HG02938 (cell line): ENCODE measurements at regions not wholly inside any gene's neighbourhood (a gene's known extent, or its start where the extent isn't known, plus 50 kb on each side); places are given as distances from the start of the nearest gene placed in this dataset.

Experiments used
- ATAC-seq: cut with Tn5 transposase; IDR thresholded peaks from one replicate; pipeline ENCODE4 v1.9.1; 2021; ENCODE audit warnings: mild to moderate bottlenecking, moderate library complexity; ENCODE audit not compliant: unreplicated experiment

DNA sequence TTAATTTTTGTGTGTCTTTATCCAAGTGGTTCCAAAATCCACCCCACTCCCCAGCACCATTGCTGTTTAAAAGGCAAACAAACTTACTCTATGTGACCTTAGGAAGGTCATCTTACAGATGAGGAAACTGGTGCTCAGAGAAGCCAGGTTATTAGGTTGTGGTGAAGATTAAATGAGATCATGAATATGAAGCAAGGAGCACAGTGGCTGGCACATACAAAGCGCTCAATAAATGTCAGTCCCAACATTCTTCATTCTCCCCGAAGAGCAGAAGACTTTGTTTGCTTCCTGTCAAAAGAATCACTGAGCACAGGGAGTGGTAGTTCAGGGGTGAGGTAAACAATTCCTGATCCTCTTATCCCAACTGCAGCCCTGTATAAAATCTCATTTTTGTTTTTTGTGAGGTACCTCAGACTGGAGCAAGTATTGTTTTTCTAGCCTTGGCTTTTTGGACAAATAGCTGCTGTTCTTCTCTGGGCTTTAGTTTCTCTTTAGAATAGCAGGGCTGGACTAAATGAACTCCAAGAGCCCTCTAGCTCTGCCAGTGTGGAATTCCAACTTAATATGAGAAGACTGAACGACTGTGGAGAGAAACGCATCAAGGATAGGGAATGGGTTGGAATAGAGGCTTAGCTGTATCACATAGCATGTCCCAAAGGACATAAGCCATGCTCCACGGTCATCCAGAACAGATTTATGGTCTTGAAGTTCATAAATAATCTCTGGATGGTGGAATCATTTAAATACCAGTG lies 455.3 kb upstream of the USP24 start:
- ATAC-seq: no peak

GRCh38 chr1:55669293-55669692 lies 454.1 kb upstream of the USP24 start:
- no peak for ATAC-seq

GRCh38 chr1:55662875-55663274 lies 447.7 kb upstream of the USP24 start:
- ATAC-seq: no peak

GRCh38 chr1:55658917-55659316 lies 443.8 kb upstream of the USP24 start:
- no peak for ATAC-seq

GRCh38 chr1:55654750-55655149 lies 439.6 kb upstream of the USP24 start:
- ATAC-seq: no peak

DNA sequence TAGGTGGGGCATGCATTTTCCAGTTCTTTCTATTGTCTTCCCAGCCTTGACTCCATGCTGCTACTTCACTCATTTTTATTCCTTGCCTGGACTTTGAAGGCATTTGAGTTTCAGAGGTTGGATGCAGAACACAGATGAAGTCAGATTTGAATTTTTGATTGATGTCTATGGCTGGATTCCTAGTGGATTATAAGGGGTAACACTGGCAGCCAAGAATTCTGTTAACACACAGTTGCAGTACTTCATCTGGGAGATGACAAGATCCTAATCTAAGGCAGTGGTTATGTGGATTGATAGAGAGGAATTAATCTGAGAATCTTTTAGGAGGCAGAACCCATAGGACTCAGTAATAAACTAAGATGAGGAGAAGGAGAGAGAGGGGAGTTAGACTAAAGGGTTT lies 439.0 kb upstream of the USP24 start:
- ATAC-seq: no peak

DNA sequence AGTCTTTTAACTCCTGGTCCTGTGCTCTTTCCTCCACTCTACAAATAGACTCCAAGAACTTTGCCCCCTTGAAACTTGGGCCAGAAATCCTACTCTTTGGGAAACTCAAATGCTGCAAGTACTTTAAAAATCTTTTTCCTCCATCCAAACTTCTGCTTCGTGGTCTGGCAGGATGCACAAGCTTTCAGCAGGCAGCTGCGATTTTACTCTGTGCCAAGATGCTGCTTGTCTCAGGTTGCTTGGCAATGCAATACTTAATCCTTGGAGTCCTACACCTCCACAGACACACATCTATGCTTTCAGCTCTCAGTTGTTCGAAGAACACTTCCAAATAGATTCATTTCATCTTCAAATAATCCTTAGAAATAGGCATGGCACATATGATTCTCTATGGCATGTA lies 435.3 kb upstream of the USP24 start:
- no peak for ATAC-seq

- no peak for ATAC-seq
Observed at GRCh38 chr1:55646181-55646580, 431.0 kb upstream of the USP24 start.

DNA sequence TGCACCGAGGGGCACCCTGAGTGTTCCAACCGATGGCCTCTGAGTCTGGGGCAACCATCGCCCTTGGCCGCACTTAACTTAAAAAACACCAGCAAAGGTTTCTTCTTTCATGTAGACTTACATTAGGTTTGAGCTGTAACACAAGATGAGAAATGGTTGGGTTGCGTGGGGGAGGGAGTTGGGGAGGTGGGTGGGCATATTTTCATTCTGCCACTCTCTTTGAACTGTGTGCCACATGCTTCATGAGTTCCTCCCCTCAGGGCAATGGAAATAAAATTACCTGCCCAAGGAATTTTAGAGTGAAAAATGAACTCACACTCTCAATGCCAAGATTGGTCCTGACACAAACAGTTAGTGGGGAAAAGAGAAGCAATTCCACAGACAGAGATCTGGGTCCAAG lies 430.1 kb upstream of the USP24 start:
- ATAC-seq: no peak

- no peak for ATAC-seq
Observed at GRCh38 chr1:55641947-55642346, 426.8 kb upstream of the USP24 start.

DNA sequence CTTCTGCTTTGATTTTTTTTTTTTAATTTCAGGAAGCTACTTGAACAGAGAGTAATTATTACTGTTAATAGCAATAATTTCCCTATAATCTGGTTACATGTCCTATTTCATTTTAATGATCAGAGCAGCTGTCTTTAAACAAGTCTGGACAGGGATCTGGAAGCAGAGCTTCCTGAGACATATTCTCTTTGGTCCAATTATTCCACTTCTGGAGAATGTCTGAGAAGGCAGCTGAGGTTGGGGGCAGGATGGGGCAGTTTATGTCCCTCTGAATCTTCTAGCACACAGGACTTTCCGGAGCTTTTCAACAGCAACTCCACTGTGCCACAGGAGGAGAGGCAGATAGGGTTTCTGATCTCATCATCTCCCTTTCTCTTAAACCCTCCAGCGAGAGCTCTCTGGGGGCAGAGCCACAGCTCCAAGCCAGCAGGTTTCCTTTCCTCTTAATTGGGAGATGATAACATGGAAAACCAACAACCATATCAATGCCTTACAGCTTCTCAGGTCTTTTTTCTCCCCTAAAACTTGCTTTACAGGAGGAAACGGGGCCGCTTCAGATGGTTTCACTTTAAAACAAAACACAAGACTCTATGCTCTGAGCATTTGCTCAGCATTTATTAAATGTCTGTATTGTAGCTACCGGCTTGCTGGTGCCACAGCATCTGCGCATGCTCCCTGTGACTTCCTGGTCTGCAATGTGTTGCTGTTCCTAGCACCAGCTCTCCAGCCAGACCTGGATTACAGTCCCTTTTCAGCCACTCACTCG lies 425.7 kb upstream of the USP24 start:
- peak; percentile 53 for ATAC-seq

DNA sequence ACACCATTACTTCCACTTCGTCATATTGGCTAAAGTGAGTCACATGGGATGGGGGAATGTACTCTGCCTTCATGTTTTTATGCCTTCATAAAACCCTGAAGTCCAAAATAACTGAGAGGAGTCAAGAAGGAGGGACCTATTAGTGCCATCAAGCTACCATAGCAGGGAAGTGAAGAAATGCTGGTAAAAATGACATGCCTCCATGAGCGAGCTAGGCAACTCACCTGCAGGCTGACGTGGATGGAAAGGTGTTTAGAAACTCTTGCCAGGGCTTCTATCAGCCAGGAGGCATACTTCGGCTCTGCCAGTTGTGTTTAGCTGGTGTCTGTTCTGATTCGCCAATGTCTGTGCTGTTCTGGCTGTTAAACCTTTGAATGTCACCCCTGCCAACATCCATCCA lies 424.4 kb upstream of the USP24 start:
- no peak for ATAC-seq

DNA sequence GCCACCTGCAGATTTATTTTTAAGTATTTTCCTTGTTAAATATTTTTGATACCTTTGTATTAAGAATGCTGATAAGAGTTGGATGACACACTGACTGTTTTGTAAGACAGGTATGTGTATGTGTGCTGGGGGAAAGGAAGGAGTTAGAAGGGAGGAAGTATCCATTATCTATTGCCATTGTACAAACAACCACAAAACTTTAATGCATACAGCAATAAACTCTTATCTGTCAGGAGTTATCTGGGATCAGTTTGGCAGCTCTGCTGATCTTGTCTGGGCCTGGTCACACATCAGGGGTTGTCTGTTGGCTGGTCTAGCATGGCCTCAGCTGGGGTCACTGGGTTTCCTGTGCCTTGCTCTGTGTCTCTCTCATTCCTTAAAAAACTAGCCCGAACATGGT lies 423.9 kb upstream of the USP24 start:
- ATAC-seq: no peak

DNA sequence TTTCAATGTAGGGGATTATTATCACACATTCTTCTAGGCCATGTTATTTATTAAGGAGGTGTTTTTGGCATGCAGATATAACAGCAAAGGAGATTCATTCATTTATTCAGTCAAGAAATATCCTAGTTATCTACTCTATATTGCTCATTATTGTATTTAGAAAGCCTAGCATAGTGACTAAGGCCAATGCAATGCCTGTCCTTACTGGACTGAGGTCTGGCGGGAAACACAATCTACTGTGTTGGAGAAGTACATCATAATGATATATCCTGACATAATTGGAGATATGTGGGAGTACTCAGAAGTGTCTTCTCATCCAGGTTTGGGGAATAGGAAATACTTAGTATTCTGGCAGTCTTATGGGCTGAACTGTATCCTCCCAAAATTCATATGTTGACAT lies 421.5 kb upstream of the USP24 start:
- no peak for ATAC-seq

- no peak for ATAC-seq
Observed at GRCh38 chr1:55635856-55636255, 420.7 kb upstream of the USP24 start.

DNA sequence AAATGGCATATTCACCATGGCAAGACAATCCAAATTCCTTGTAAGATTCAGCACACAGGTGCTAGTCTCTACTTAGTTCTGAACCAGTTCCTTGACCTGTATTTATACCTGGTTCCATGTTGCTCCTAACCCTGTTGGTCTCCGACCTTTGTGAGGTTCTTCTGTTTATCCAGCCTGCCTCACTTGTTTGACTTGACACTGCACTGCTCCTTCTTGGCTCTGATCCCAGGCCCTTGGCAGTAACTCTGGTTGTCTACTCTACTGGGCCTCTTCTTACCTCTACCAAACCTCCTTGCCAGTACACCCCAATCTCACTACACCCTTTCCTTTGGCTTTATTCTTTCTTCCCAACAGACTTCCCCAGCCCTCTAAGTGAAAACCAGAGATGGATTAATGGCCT lies 419.4 kb upstream of the USP24 start:
- no peak for ATAC-seq

- ATAC-seq: no peak
Observed at GRCh38 chr1:55632906-55633305, 417.7 kb upstream of the USP24 start.

- ATAC-seq: no peak
Observed at GRCh38 chr1:55632058-55632457, 416.9 kb upstream of the USP24 start.

GRCh38 chr1:55631509-55631908 lies 416.3 kb upstream of the USP24 start:
- ATAC-seq: no peak

GRCh38 chr1:55626326-55626725 lies 411.2 kb upstream of the USP24 start:
- ATAC-seq: no peak

- ATAC-seq: no peak
Observed at GRCh38 chr1:55624766-55625165, 409.6 kb upstream of the USP24 start.

- ATAC-seq: no peak
Observed at GRCh38 chr1:55623311-55623710, 408.1 kb upstream of the USP24 start.

DNA sequence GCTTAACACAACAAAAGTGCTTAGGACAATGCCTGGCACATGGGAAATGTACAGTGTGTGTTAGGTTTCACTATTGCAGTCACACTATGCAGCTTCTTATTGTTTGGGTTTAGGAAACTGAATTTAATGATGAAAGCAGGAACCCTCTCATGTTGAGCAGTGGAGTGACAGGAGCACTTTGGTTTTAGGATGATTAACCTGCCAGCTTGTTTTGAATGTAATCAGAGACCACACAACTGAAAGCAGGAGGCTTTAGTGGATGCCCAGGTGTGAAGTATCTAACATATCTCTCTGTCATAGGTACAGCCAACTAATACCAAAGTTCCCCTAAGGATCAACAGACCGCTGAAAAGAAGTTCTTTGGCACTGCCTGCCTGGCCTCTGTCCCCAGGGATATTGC lies 406.9 kb upstream of the USP24 start:
- ATAC-seq: no peak
